HCT116 (cell line): ENCODE measurements at regions not wholly inside any gene's neighbourhood (a gene's known extent, or its start where the extent isn't known, plus 50 kb on each side); places are given as distances from the start of the nearest gene placed in this dataset.

Experiments
- ATAC-seq: fragments of 200-7000 bp; cut with Tn5 transposase; 2 replicates; pipeline ENCODE4 v1.9.1; 2020; ENCODE audit warnings: mild to moderate bottlenecking, moderate library complexity
- BruUV-seq: library from RNA; stranded (reverse); fragments of 400-500 nt; replicated peaks from 2 replicates; lab custom pipeline; 2021; lab: Mats Ljungman, UMichigan
- CTCF ChIA-PET: fragments of 300-600 bp; sonication (Branson Sonifier 250); formaldehyde crosslinking; loops from one replicate; lab custom pipeline; 2021; ENCODE audit warnings: antibody characterized with exemption; lab: Charles Lee
- POLR2A ChIA-PET: fragments of 300-600, 350-600 bp; sonication (Branson Sonifier 250); formaldehyde crosslinking; loops from one replicate; lab custom pipeline; 2021; ENCODE audit warnings: antibody characterized with exemption; lab: Charles Lee
- RAD21 ChIA-PET, 2 experiments: fragments of 300-600 bp; sonication (Branson Sonifier 250); formaldehyde crosslinking; loops; one replicate each; lab custom pipeline; 2023; ENCODE audit warnings: low total read pairs in 2 of 2; ENCODE audit not compliant: uncharacterized antibody in 2 of 2, unreplicated experiment in 2 of 2, low non-redundant PET in 1 of 2; lab: Charles Lee
- DNase-seq: peaks from one replicate; pipeline ENCODE4 v3.0.0-alpha.2; 2010; ENCODE audit warnings: low read depth, low spot score
- H2AFZ ChIP-seq: fragments of 200-600 bp; shearing (Covaris generic), sonication (generic); 2 replicates; pipeline ENCODE4 v1.6.1; 2017; ENCODE audit warnings: low read depth, mixed run types, mixed read lengths, antibody characterized with exemption, low read length; ENCODE audit not compliant: poor library complexity, severe bottlenecking
- H3K27ac ChIP-seq: 2 replicates; pipeline ENCODE4 v1.5.1; 2012; ENCODE audit warnings: low read depth, low read length
- H3K27me3 ChIP-seq: fragments of 200-600 bp; sonication (generic); 2 replicates; pipeline ENCODE4 v1.6.1; 2016; ENCODE audit warnings: mixed run types, low read length, mixed read lengths; ENCODE audit not compliant: insufficient read depth
- H3K36me3 ChIP-seq, 2 experiments: fragments of 200-500 bp in 1 of 2; fragments of 200-600 bp in 1 of 2; sonication (Bioruptor generic) in 1 of 2; sonication (generic) in 1 of 2; 2 replicates each; pipeline versions ENCODE4 v1.5.1 to v1.6.1; 2014 to 2016; ENCODE audit warnings: low read length in 2 of 2, inconsistent platforms in 1 of 2, mixed read lengths in 1 of 2, mixed run types in 1 of 2; ENCODE audit not compliant: insufficient read depth in 2 of 2, control insufficient read depth in 1 of 2
- H3K4me1 ChIP-seq, 2 experiments: fragments of 200-600 bp in 1 of 2; sonication (generic) in 1 of 2; 2 replicates each; pipeline versions ENCODE4 v1.5.1 to v1.6.1; 2012 to 2017; ENCODE audit warnings: low read length in 2 of 2, inconsistent platforms in 1 of 2, mild to moderate bottlenecking in 1 of 2, mixed read lengths in 1 of 2, mixed run types in 1 of 2, moderate library complexity in 1 of 2; ENCODE audit not compliant: insufficient read depth in 2 of 2, control insufficient read depth in 1 of 2
- H3K4me2 ChIP-seq: fragments of 200-600 bp; sonication (generic); 2 replicates; pipeline ENCODE4 v1.6.1; 2017; ENCODE audit warnings: mixed run types, low read length, mixed read lengths
- H3K4me3 ChIP-seq, 2 experiments: fragments of 200-600 bp in 1 of 2; sonication (generic) in 1 of 2; replicated peaks in 1 of 2; 2 replicates each; pipeline ENCODE4 v1.5.1; 2011 to 2016; ENCODE audit warnings: low read length in 2 of 2, control low read depth in 1 of 2, low read depth in 1 of 2, mild to moderate bottlenecking in 1 of 2, mixed read lengths in 1 of 2, mixed run types in 1 of 2
- H3K79me2 ChIP-seq: fragments of 200-600 bp; sonication (generic); 2 replicates; pipeline ENCODE4 v1.6.1; 2017; ENCODE audit warnings: mild to moderate bottlenecking, mixed run types, low read length, moderate library complexity, mixed read lengths; ENCODE audit not compliant: insufficient read depth
- H3K9ac ChIP-seq: fragments of 200-600 bp; sonication (generic); 2 replicates; pipeline ENCODE4 v1.6.1; 2016; ENCODE audit warnings: low read length, mixed read lengths
- H3K9me2 ChIP-seq: fragments of 200-600 bp; sonication (generic), shearing (Covaris generic); 2 replicates; pipeline ENCODE4 v1.6.1; 2017; ENCODE audit warnings: mixed run types, mild to moderate bottlenecking, moderate library complexity; ENCODE audit not compliant: insufficient read depth
- H3K9me3 ChIP-seq, 2 experiments: fragments of 200-500 bp in 1 of 2; fragments of 200-600 bp in 1 of 2; sonication (Bioruptor generic) in 1 of 2; sonication (generic) in 1 of 2; 2 replicates each; pipeline ENCODE4 v1.6.1; 2014 to 2017; ENCODE audit warnings: low read length in 2 of 2, mixed read lengths in 2 of 2, inconsistent platforms in 1 of 2, low read depth in 1 of 2, mild to moderate bottlenecking in 1 of 2, mixed run types in 1 of 2, moderate library complexity in 1 of 2; ENCODE audit not compliant: control insufficient read depth in 1 of 2, insufficient read depth in 1 of 2
- H4K20me1 ChIP-seq: fragments of 200-600 bp; sonication (generic), shearing (Covaris generic); 2 replicates; pipeline ENCODE4 v1.6.1; 2017; ENCODE audit warnings: mixed run types, mild to moderate bottlenecking, moderate library complexity; ENCODE audit not compliant: insufficient read depth
- EGR1 ChIP-seq: IDR thresholded peaks from 2 replicates; pipeline ENCODE4 v1.6.1; 2012; ENCODE audit warnings: low read depth
- ELF1 ChIP-seq: IDR thresholded peaks from 2 replicates; pipeline ENCODE4 v1.6.1; 2012; ENCODE audit warnings: low read depth, borderline replicate concordance
- EZH2phosphoT487 ChIP-seq: fragments of 200-600 bp; IDR thresholded peaks from 2 replicates; pipeline ENCODE4 v1.6.1; 2018; ENCODE audit warnings: antibody characterized with exemption, borderline replicate concordance
- JUND ChIP-seq: IDR thresholded peaks from 2 replicates; pipeline ENCODE4 v1.6.1; 2012
- RAD21 ChIP-seq: IDR thresholded peaks from 2 replicates; pipeline ENCODE4 v1.6.1; 2012; ENCODE audit warnings: low read depth, mild to moderate bottlenecking
- REST ChIP-seq: IDR thresholded peaks from 2 replicates; pipeline ENCODE4 v1.6.1; 2012; ENCODE audit warnings: low read depth
- SIN3A ChIP-seq: IDR thresholded peaks from 2 replicates; pipeline ENCODE4 v1.6.1; 2012; ENCODE audit warnings: low read depth
- intact Hi-C: fragments of 100-400 bp; cut with micrococcal nuclease; formaldehyde crosslinking; loops from 2 replicates; pipeline ENCODE4 v1.10.0; 2022

- no peak for TF ChIP-seq REST
Observed at GRCh38 chr1:199878823-199879222, 148.7 kb upstream of the NR5A2 start (continued).

- ChIA-PET POLR2A (no interaction called here), RAD21 (no interaction called here), CTCF (no interaction called here)
- Histone ChIP-seq H3K4me3 (no peak overlapping the region), H3K36me3 (no peaks in the 10 kb centered on the region), H3K4me2 (no peak overlapping the region), H3K9ac (no peak overlapping the region), H3K9me2 (no peaks in the 10 kb centered on the region), H4K20me1 (no peaks in the 10 kb centered on the region), H2AFZ (no peak overlapping the region), H3K4me1 (no peaks in the 10 kb centered on the region), H3K9me3 (no peaks in the 10 kb centered on the region), H3K27ac (no peak overlapping the region), H3K79me2 (no peaks in the 10 kb centered on the region), H3K27me3 (no peaks in the 10 kb centered on the region)
- ATAC-seq (no peak), DNase-seq (no peak)
- TF ChIP-seq EZH2phosphoT487 (no peak), EGR1 (no peak), JUND (no peak), SIN3A (no peak), RAD21 (no peak), ELF1 (no peak)
- intact Hi-C loops, result no loop called here
- BruUV-seq, result no TSS peak
Observed at GRCh38 chr1:199898654-199899053, 128.9 kb upstream of the NR5A2 start.
